SK-N-MC (cell line): ENCODE measurements at regions not wholly inside any gene's neighbourhood (a gene's known extent, or its start where the extent isn't known, plus 50 kb on each side); places are given as distances from the start of the nearest gene placed in this dataset.

ENCODE experiments used
- EZH2 ChIP-seq: fragments of 200-600 bp; sonication (generic); IDR thresholded peaks from one replicate; pipeline ENCODE4 v1.6.1; 2017; ENCODE audit warnings: antibody characterized with exemption
- POLR2AphosphoS5 ChIP-seq: IDR thresholded peaks from 2 replicates; pipeline ENCODE4 v1.6.1; 2012; ENCODE audit warnings: mild to moderate bottlenecking, low read depth, low read length, borderline replicate concordance

GRCh38 chr1:194039578-194039977 is 853.2 kb upstream of the B3GALT2 start:
- TF ChIP-seq POLR2AphosphoS5, result no peak
- no peak for TF ChIP-seq EZH2
